AG10803 (cell line): ENCODE measurements at regions not wholly inside any gene's neighbourhood (a gene's known extent, or its start where the extent isn't known, plus 50 kb on each side); places are given as distances from the start of the nearest gene placed in this dataset.
"Not testable (repeated sequence)": the region's sequence is repeated elsewhere in the genome, so short reads cannot be mapped to it uniquely, and the experiment has no call there.

Experiments used
- DNase-seq: peaks from one replicate; pipeline ENCODE4 v3.0.0; 2010; ENCODE audit warnings: low read depth
- H3K4me3 ChIP-seq: 2 replicates; pipeline ENCODE4 v1.5.1; 2011; ENCODE audit warnings: mild to moderate bottlenecking, low read length, control low read depth
- TF ChIP-seq, protein P1 (sequence below): conservative IDR thresholded peaks from 2 replicates; pipeline ENCODE4 v1.5.1; 2011; ENCODE audit warnings: mild to moderate bottlenecking, low read length, control low read depth, inconsistent platforms

GRCh38 chr14:43755707-43756106 is 751.4 kb downstream of the FSCB start:
- TF ChIP-seq, protein P1, sequence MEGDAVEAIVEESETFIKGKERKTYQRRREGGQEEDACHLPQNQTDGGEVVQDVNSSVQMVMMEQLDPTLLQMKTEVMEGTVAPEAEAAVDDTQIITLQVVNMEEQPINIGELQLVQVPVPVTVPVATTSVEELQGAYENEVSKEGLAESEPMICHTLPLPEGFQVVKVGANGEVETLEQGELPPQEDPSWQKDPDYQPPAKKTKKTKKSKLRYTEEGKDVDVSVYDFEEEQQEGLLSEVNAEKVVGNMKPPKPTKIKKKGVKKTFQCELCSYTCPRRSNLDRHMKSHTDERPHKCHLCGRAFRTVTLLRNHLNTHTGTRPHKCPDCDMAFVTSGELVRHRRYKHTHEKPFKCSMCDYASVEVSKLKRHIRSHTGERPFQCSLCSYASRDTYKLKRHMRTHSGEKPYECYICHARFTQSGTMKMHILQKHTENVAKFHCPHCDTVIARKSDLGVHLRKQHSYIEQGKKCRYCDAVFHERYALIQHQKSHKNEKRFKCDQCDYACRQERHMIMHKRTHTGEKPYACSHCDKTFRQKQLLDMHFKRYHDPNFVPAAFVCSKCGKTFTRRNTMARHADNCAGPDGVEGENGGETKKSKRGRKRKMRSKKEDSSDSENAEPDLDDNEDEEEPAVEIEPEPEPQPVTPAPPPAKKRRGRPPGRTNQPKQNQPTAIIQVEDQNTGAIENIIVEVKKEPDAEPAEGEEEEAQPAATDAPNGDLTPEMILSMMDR: no peak
- no peak overlapping the region for H3K4me3 ChIP-seq
- no peak for DNase-seq

- no peak for DNase-seq
- H3K4me3 ChIP-seq: no peak overlapping the region
- TF ChIP-seq, protein P1: no peak
These were observed 752.2 kb downstream of the FSCB start for GRCh38 chr14:43754838-43755237.

- no peak for DNase-seq
- no peak overlapping the region for H3K4me3 ChIP-seq
- TF ChIP-seq, protein P1: no peak
These were observed 761.3 kb downstream of the FSCB start for GRCh38 chr14:43745746-43746145.

- TF ChIP-seq, protein P1: no peak
- no peak for DNase-seq
- no peak overlapping the region for H3K4me3 ChIP-seq
These were observed 771.2 kb downstream of the FSCB start for GRCh38 chr14:43735932-43736331.

DNA sequence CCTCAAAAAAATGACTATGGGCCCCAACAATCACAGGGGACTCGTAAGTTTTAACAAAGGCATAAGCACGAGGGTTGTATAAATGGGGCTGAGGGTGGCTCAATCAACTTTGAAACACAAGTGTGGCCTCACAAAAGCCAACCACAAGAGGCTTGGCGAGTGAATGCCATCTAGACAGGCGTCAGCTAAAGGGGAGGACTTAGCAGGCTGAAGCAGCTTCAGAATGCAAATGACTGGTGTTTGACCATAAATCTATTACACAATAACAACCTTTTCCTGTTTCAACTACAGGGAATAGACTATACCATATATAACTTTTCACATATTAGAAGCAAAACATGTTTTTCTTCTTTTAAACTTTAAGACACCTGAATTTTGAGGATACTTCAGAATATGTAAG is 777.9 kb downstream of the FSCB start:
- DNase-seq: no peak

DNA sequence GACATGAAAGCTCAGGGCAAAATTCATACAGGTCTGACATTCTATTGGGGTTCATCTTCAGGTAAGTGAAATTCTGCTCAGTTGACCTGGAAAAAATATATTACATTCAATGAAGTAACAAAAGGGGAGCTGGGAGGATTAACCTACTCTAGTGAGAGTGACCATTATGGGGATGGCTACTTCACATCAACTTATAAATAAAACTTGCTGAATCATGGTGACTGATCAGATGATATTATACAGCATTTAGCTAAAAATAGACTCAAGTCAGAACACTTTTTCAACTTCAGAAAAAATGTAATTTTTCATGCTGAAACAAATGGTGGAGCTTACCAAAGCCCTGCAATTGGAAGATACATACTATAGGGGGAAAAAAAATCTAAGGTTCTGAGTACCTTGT is 800.2 kb downstream of the FSCB start:
- H3K4me3 ChIP-seq: no peak overlapping the region
- no peak for DNase-seq
- TF ChIP-seq, protein P1: no peak

More for the DNA sequence above, 777.9 kb downstream of the FSCB start:
- TF ChIP-seq, protein P1: no peak
- H3K4me3 ChIP-seq: no peak overlapping the region

- H3K4me3 ChIP-seq, DNase-seq: not testable (repeated sequence)
These were observed 808.4 kb downstream of the FSCB start for GRCh38 chr14:43698561-43699284.

DNA sequence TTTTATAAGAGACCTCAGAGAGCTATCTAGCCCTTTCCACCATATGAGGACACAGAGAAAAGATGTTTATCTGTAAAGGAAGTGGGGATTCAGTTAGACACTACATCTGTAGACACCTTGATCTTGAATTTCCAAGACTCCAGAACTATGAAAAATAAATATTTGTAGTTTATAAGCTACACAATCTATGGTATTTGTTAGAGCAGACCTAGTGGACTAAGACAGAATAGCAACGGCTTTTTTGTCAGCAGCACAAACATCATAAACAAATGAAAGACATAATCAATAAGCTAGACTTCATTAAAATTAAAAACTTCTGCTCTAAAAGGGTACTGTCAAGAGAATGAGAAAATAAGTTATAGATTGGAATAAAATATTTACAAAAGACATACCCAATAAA is 810.1 kb downstream of the FSCB start:
- no peak overlapping the region for H3K4me3 ChIP-seq
- no peak for DNase-seq
- TF ChIP-seq, protein P1: no peak
